SK-N-MC (cell line): ENCODE measurements at regions not wholly inside any gene's neighbourhood (a gene's known extent, or its start where the extent isn't known, plus 50 kb on each side); places are given as distances from the start of the nearest gene placed in this dataset.

ENCODE experiments used
- DNase-seq: peaks from one replicate; pipeline ENCODE4 v3.0.0-alpha.2; 2011; ENCODE audit warnings: low read depth, low spot score
- H3K27ac ChIP-seq: fragments of 200-600 bp; sonication (generic); 2 replicates; pipeline ENCODE4 v1.5.1; 2016; ENCODE audit warnings: mixed run types
- H3K36me3 ChIP-seq: fragments of 200-600 bp; sonication (generic); 2 replicates; pipeline ENCODE4 v1.6.1; 2017; ENCODE audit warnings: antibody characterized with exemption, low read length, mixed read lengths; ENCODE audit not compliant: insufficient read depth
- H3K4me3 ChIP-seq: fragments of 200-600 bp; sonication (generic); 2 replicates; pipeline ENCODE4 v1.5.1; 2016
- H3K9ac ChIP-seq: fragments of 200-600 bp; sonication (generic); 2 replicates; pipeline ENCODE4 v1.8.0; 2017; ENCODE audit warnings: mixed run types, mixed read lengths; ENCODE audit not compliant: insufficient read length
- H3K9me3 ChIP-seq: fragments of 200-600 bp; sonication (generic); 2 replicates; pipeline ENCODE4 v1.6.1; 2017; ENCODE audit warnings: low read depth, mild to moderate bottlenecking, antibody characterized with exemption, low read length, moderate library complexity, mixed read lengths
- EZH2 ChIP-seq: fragments of 200-600 bp; sonication (generic); IDR thresholded peaks from one replicate; pipeline ENCODE4 v1.6.1; 2017; ENCODE audit warnings: antibody characterized with exemption
- FOXP2 ChIP-seq: optimal IDR thresholded peaks from 2 replicates; pipeline ENCODE3; 2011; ENCODE audit warnings: mild to moderate bottlenecking, moderate library complexity; ENCODE audit not compliant: insufficient read depth; ENCODE audit errors: extremely low read length, control extremely low read depth
- POLR2AphosphoS5 ChIP-seq: IDR thresholded peaks from 2 replicates; pipeline ENCODE4 v1.6.1; 2012; ENCODE audit warnings: mild to moderate bottlenecking, low read depth, low read length, borderline replicate concordance

- Histone ChIP-seq H3K9me3 (no peaks in the 10 kb centered on the region), H3K27ac (no peak overlapping the region), H3K36me3 (no peaks in the 10 kb centered on the region), H3K9ac (no peak overlapping the region), H3K4me3 (no peak overlapping the region)
- DNase-seq, result no peak
- TF ChIP-seq EZH2, result no peak
- TF ChIP-seq POLR2AphosphoS5, result no peak
- no peak for TF ChIP-seq FOXP2
These were observed 362.3 kb downstream of the NR2F2 start for GRCh38 chr15:96692826-96693225.

GRCh38 chr15:96693515-96693914 is 363.0 kb downstream of the NR2F2 start:
- no peak overlapping the region for H3K4me3 ChIP-seq
- no peaks in the 10 kb centered on the region for H3K36me3 ChIP-seq
- no peak overlapping the region for H3K9ac ChIP-seq
- no peak overlapping the region for H3K27ac ChIP-seq
- TF ChIP-seq POLR2AphosphoS5 (no peak), FOXP2 (no peak), EZH2 (no peak)
- no peaks in the 10 kb centered on the region for H3K9me3 ChIP-seq
- DNase-seq, result no peak

DNA sequence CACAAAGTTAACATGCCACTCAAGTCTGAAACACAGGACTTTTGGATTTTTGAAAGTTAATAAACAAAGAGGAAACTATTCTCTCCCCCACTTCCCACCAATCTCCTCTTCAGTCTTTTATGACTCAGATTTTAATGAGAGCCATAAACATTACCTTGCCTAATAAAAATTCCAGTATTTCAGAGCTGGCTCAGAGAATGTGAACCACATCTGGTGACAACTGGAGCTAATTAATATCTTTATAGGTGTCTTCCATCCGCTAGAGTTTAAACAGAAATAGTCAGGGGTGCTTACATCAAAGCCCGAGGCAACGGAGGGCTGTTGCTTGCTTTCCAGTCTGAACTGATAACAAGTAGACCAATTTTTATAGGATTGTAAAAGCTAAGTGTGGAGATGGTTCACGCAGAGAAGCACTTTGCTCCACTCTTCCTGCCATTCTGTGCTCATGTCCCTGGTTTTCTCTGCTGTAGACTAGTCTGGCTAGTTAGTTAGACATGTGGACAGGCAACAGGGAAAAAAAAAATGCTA is 363.6 kb downstream of the NR2F2 start:
- TF ChIP-seq EZH2 (no peak), FOXP2 (no peak), POLR2AphosphoS5 (no peak)
- no peak overlapping the region for H3K27ac ChIP-seq
- H3K4me3 ChIP-seq, result no peak overlapping the region
- H3K9me3 ChIP-seq, result no peaks in the 10 kb centered on the region
- no peaks in the 10 kb centered on the region for H3K36me3 ChIP-seq
- peak; percentile 16 for DNase-seq
- no peak overlapping the region for H3K9ac ChIP-seq

- H3K36me3 ChIP-seq, result no peaks in the 10 kb centered on the region
- no peak for DNase-seq
- no peak overlapping the region for H3K9ac ChIP-seq
- H3K4me3 ChIP-seq, result no peak overlapping the region
- H3K27ac ChIP-seq, result no peak overlapping the region
- no peaks in the 10 kb centered on the region for H3K9me3 ChIP-seq
- TF ChIP-seq FOXP2 (no peak), EZH2 (no peak), POLR2AphosphoS5 (no peak)
These were observed 364.9 kb downstream of the NR2F2 start for GRCh38 chr15:96695426-96695825.

DNA sequence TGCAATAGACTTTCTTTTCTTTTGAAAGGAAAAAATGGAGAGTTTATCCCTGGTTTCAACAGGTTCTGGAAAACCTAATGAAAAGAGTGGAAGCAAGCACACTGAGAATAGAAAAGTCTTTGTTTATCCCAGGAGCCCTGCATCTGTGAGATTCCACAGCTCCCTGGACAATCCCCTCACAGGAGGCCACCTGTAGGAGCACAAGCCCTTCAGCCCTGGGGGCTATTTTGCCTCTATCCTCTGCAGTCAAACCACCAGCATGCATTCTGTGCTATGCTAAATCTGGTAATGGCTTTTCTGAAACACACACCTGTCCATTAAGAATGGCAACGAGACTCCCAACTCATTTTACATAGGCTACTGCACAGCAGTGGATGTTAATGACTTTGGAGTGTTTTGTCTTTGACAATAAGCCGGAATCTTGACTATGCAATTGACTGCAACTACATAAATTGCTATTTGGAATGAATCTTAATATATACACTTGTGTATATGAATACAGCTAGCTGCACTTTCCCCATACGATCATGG is 369.4 kb downstream of the NR2F2 start:
- no peak overlapping the region for H3K9ac ChIP-seq

DNA sequence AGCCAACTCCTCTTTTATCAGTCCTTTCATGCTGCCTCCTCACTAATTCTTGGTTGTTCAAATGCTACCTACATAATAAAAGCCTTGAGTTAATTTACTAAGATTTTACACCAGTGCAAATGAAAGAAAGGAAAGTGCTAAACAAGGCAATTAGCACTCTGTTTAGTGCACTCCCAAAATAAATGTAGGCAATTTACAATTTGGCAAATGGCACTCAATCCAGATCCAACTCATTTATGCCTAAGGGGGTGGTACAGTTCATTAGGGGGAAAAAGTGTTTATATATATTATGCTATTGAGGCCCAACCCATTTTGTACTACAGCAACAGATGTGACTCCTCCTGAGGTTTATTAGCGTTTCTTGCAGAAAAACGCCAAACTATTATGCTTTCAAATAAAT is 370.1 kb downstream of the NR2F2 start:
- H3K4me3 ChIP-seq, result no peak overlapping the region
- no peak overlapping the region for H3K27ac ChIP-seq
- no peak overlapping the region for H3K9ac ChIP-seq
- no peak for DNase-seq
- no peaks in the 10 kb centered on the region for H3K36me3 ChIP-seq
- no peak for TF ChIP-seq FOXP2
- no peak for TF ChIP-seq POLR2AphosphoS5
- no peak for TF ChIP-seq EZH2
- H3K9me3 ChIP-seq, result no peaks in the 10 kb centered on the region

More for the DNA sequence above, 369.4 kb downstream of the NR2F2 start:
- TF ChIP-seq EZH2 (no peak), FOXP2 (no peak), POLR2AphosphoS5 (no peak)
- H3K9me3 ChIP-seq, result no peaks in the 10 kb centered on the region
- H3K4me3 ChIP-seq, result no peak overlapping the region
- H3K27ac ChIP-seq, result no peak overlapping the region
- H3K36me3 ChIP-seq, result no peaks in the 10 kb centered on the region
- DNase-seq, result no peak

- no peak overlapping the region for H3K27ac ChIP-seq
These were observed 370.9 kb downstream of the NR2F2 start for GRCh38 chr15:96701443-96701842.

GRCh38 chr15:96701877-96702276 is 371.4 kb downstream of the NR2F2 start:
- Histone ChIP-seq H3K4me3 (no peak overlapping the region), H3K9ac (no peak overlapping the region), H3K9me3 (no peaks in the 10 kb centered on the region), H3K27ac (no peak overlapping the region), H3K36me3 (no peaks in the 10 kb centered on the region)
- DNase-seq, result no peak
- TF ChIP-seq FOXP2, result no peak
- no peak for TF ChIP-seq POLR2AphosphoS5
- TF ChIP-seq EZH2, result no peak

More at GRCh38 chr15:96701443-96701842, 370.9 kb downstream of the NR2F2 start:
- no peak for DNase-seq
- Histone ChIP-seq H3K9ac (no peak overlapping the region), H3K9me3 (no peaks in the 10 kb centered on the region), H3K36me3 (no peaks in the 10 kb centered on the region), H3K4me3 (no peak overlapping the region)
- TF ChIP-seq FOXP2 (no peak), POLR2AphosphoS5 (no peak), EZH2 (no peak)

DNA sequence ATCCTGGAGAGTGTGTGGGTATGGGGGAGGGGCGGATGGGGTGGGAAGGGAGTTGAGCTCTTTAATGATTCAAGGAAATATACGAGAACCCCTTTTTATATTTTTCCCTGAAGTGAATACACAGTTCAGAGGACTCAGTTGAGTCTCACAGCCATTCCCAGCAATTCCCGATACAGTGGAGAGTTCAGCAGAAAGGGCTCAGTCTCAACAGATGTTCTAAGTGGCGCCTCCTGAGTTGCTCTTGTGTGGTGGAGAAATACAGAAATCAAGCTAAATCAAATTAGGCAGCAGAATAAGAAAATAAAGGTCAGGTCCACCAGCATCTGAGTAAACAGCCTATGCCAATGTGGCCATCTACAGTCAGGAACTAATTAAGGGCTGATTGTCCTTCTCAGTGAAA is 372.1 kb downstream of the NR2F2 start:
- H3K27ac ChIP-seq, result no peak overlapping the region
- H3K4me3 ChIP-seq, result no peak overlapping the region
- TF ChIP-seq POLR2AphosphoS5, result no peak
- TF ChIP-seq FOXP2, result no peak
- TF ChIP-seq EZH2, result no peak
- H3K36me3 ChIP-seq, result no peaks in the 10 kb centered on the region
- H3K9ac ChIP-seq, result no peak overlapping the region
- no peak for DNase-seq
- H3K9me3 ChIP-seq, result no peaks in the 10 kb centered on the region

DNA sequence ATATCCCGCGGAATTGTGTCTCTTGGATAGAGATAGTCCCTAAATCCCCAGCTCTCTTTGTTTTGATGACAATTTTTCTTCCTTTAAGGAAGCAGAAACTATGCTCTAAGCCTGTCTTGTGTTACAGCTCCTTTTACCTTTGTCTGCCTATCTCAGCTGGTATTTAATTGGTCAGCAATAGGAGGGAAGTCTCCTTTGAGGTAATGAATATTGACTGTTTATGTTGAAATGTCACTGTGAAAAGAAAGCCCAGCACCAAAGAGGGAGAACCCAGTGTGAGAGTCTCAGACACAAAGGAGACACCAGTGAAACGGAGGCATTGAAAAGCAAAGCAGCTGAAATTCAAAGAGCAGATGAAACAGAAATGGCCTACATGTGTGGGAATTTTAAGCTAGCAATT is 372.6 kb downstream of the NR2F2 start:
- H3K27ac ChIP-seq, result no peak overlapping the region

More for the DNA sequence above, 372.6 kb downstream of the NR2F2 start:
- Histone ChIP-seq H3K9me3 (no peaks in the 10 kb centered on the region), H3K4me3 (no peak overlapping the region), H3K36me3 (no peaks in the 10 kb centered on the region), H3K9ac (no peak overlapping the region)
- no peak for TF ChIP-seq POLR2AphosphoS5
- no peak for TF ChIP-seq FOXP2
- TF ChIP-seq EZH2, result no peak
- DNase-seq, result no peak
